ENCODE measurements at regions not wholly inside any gene's neighbourhood (a gene's known extent, or its start where the extent isn't known, plus 50 kb on each side); places are given as distances from the start of the nearest gene placed in this dataset.

GRCh38 chr2:196492946-196493345 lies 146.6 kb upstream of the CCDC150 start:
- TF ChIP-seq POLR2AphosphoS5 (IDR thresholded peaks at IDR 0.05; ENCODE audit: control insufficient read depth, insufficient read depth, low read depth, low read length), result no peak
- no peak for TF ChIP-seq KDM1A (IDR thresholded peaks at IDR 0.05)
- TF ChIP-seq MED1 (CRISPR knock-in tag; IDR thresholded peaks at IDR 0.05; ENCODE audit: borderline replicate concordance), result no peak
- no peak for TF ChIP-seq MXI1 (IDR thresholded peaks at IDR 0.05; ENCODE audit: low read depth, low read length)
- no peak for TF ChIP-seq ZNF274 (IDR thresholded peaks at IDR 0.05; ENCODE audit: borderline replicate concordance, low read depth, low read length)
- TF ChIP-seq SRSF1 (IDR thresholded peaks at IDR 0.05; ENCODE audit: low read depth, low read length), result no peak
- no peak for TF ChIP-seq SRF (CRISPR knock-in tag; IDR thresholded peaks at IDR 0.05)
